Stimulated activated memory B cell treated with anti-CD40 and anti-IgM and Interleukin-4, amounts not matched to agents 10 μg/mL and 1 μg/mL and 100 μg/mL, for 72 hours (primary cell): ENCODE measurements at regions not wholly inside any gene's neighbourhood (a gene's known extent, or its start where the extent isn't known, plus 50 kb on each side); places are given as distances from the start of the nearest gene placed in this dataset.
"Not testable (repeated sequence)": the region's sequence is repeated elsewhere in the genome, so short reads cannot be mapped to it uniquely, and the experiment has no call there.

Source experiments
- ATAC-seq: fragments of 150-1000 bp; cut with Tn5 transposase; 2 replicates; pipeline ENCODE4 v1.10.0; 2021
- H3K27ac Mint-ChIP-seq: one replicate; pipeline ENCODE4 v1.8.0; 2022; ENCODE audit warnings: mild to moderate bottlenecking, mixed read lengths
- H3K27me3 Mint-ChIP-seq: one replicate; pipeline ENCODE4 v1.8.0; 2022; ENCODE audit warnings: mixed read lengths
- H3K36me3 Mint-ChIP-seq: one replicate; pipeline ENCODE4 v1.8.0; 2022; ENCODE audit warnings: mixed read lengths
- H3K4me1 Mint-ChIP-seq: one replicate; pipeline ENCODE4 v1.8.0; 2022; ENCODE audit warnings: mixed read lengths
- H3K4me3 Mint-ChIP-seq: one replicate; pipeline ENCODE4 v1.8.0; 2022; ENCODE audit warnings: mild to moderate bottlenecking, moderate library complexity, mixed read lengths
- H3K9me3 Mint-ChIP-seq: one replicate; pipeline ENCODE4 v1.8.0; 2022; ENCODE audit warnings: mixed read lengths

GRCh38 chr4:115453416-115453815 is 340.0 kb upstream of the NDST4 start:
- Mint-ChIP-seq H3K27ac (no peak overlapping the region), H3K9me3 (no peaks in the 10 kb centered on the region), H3K4me3 (no peak overlapping the region), H3K4me1 (no peaks in the 10 kb centered on the region), H3K36me3 (no peaks in the 10 kb centered on the region), H3K27me3 (no peaks in the 10 kb centered on the region)
- ATAC-seq = no peak

- not testable (repeated sequence) for H3K4me1 Mint-ChIP-seq, H3K36me3 Mint-ChIP-seq, H3K4me3 Mint-ChIP-seq, H3K27me3 Mint-ChIP-seq, ATAC-seq, H3K9me3 Mint-ChIP-seq, H3K27ac Mint-ChIP-seq
Measured at GRCh38 chr4:115452229-115452628, 338.8 kb upstream of the NDST4 start.

- H3K9me3 Mint-ChIP-seq = no peaks in the 10 kb centered on the region
- no peak for ATAC-seq
- H3K4me3 Mint-ChIP-seq = no peak overlapping the region
- H3K27me3 Mint-ChIP-seq = no peaks in the 10 kb centered on the region
- no peaks in the 10 kb centered on the region for H3K36me3 Mint-ChIP-seq
- H3K27ac Mint-ChIP-seq = no peak overlapping the region
- H3K4me1 Mint-ChIP-seq = no peaks in the 10 kb centered on the region
Measured at GRCh38 chr4:115437739-115438138, 324.3 kb upstream of the NDST4 start.

GRCh38 chr4:115433491-115433890 is 320.1 kb upstream of the NDST4 start:
- Mint-ChIP-seq H3K4me3 (no peak overlapping the region), H3K9me3 (no peaks in the 10 kb centered on the region), H3K4me1 (no peaks in the 10 kb centered on the region), H3K36me3 (no peaks in the 10 kb centered on the region), H3K27me3 (no peaks in the 10 kb centered on the region), H3K27ac (no peak overlapping the region)
- no peak for ATAC-seq

- H3K9me3 Mint-ChIP-seq = peaks cover 3% of the 10 kb centered on the region
- no peaks in the 10 kb centered on the region for H3K36me3 Mint-ChIP-seq
- H3K27me3 Mint-ChIP-seq = no peaks in the 10 kb centered on the region
- H3K27ac Mint-ChIP-seq = no peak overlapping the region
- H3K4me1 Mint-ChIP-seq = no peaks in the 10 kb centered on the region
- no peak overlapping the region for H3K4me3 Mint-ChIP-seq
- no peak for ATAC-seq
Measured at GRCh38 chr4:115430024-115430423, 316.6 kb upstream of the NDST4 start.

- Mint-ChIP-seq H3K4me3 (no peak overlapping the region), H3K9me3 (peaks cover 3% of the 10 kb centered on the region), H3K27me3 (no peaks in the 10 kb centered on the region), H3K36me3 (no peaks in the 10 kb centered on the region), H3K27ac (no peak overlapping the region), H3K4me1 (no peaks in the 10 kb centered on the region)
- ATAC-seq = no peak
Measured at GRCh38 chr4:115428455-115428854, 315.0 kb upstream of the NDST4 start.

GRCh38 chr4:115424852-115425251 is 311.4 kb upstream of the NDST4 start:
- Mint-ChIP-seq H3K27ac (no peak overlapping the region), H3K36me3 (no peaks in the 10 kb centered on the region), H3K4me3 (no peak overlapping the region), H3K9me3 (peaks cover 9% of the 10 kb centered on the region), H3K4me1 (no peaks in the 10 kb centered on the region), H3K27me3 (no peaks in the 10 kb centered on the region)
- ATAC-seq = no peak

GRCh38 chr4:115418635-115419396 is 305.4 kb upstream of the NDST4 start:
- no peaks in the 10 kb centered on the region for H3K4me1 Mint-ChIP-seq
- no peak overlapping the region for H3K27ac Mint-ChIP-seq
- ATAC-seq = no peak
- H3K4me3 Mint-ChIP-seq = no peak overlapping the region
- no peaks in the 10 kb centered on the region for H3K27me3 Mint-ChIP-seq
- H3K9me3 Mint-ChIP-seq = peaks cover 12% of the 10 kb centered on the region
- no peaks in the 10 kb centered on the region for H3K36me3 Mint-ChIP-seq

GRCh38 chr4:115396034-115396433 is 282.6 kb upstream of the NDST4 start:
- no peaks in the 10 kb centered on the region for H3K27me3 Mint-ChIP-seq
- H3K36me3 Mint-ChIP-seq = no peaks in the 10 kb centered on the region
- H3K9me3 Mint-ChIP-seq = peaks cover 25% of the 10 kb centered on the region
- no peak overlapping the region for H3K27ac Mint-ChIP-seq
- no peaks in the 10 kb centered on the region for H3K4me1 Mint-ChIP-seq
- H3K4me3 Mint-ChIP-seq = no peak overlapping the region
- ATAC-seq = peak; percentile 27

GRCh38 chr4:115376866-115377265 is 263.4 kb upstream of the NDST4 start:
- ATAC-seq = no peak
- Mint-ChIP-seq H3K36me3 (no peaks in the 10 kb centered on the region), H3K27ac (no peak overlapping the region), H3K9me3 (no peaks in the 10 kb centered on the region), H3K4me1 (no peaks in the 10 kb centered on the region), H3K27me3 (no peaks in the 10 kb centered on the region), H3K4me3 (no peak overlapping the region)

GRCh38 chr4:115374621-115375020 is 261.2 kb upstream of the NDST4 start:
- H3K27me3 Mint-ChIP-seq = no peaks in the 10 kb centered on the region
- no peak overlapping the region for H3K27ac Mint-ChIP-seq
- no peaks in the 10 kb centered on the region for H3K4me1 Mint-ChIP-seq
- H3K9me3 Mint-ChIP-seq = peaks cover 3% of the 10 kb centered on the region
- H3K4me3 Mint-ChIP-seq = no peak overlapping the region
- ATAC-seq = no peak
- no peaks in the 10 kb centered on the region for H3K36me3 Mint-ChIP-seq

- no peaks in the 10 kb centered on the region for H3K4me1 Mint-ChIP-seq
- no peak for ATAC-seq
- no peak overlapping the region for H3K4me3 Mint-ChIP-seq
- no peaks in the 10 kb centered on the region for H3K36me3 Mint-ChIP-seq
- H3K9me3 Mint-ChIP-seq = peaks cover 3% of the 10 kb centered on the region
- no peak overlapping the region for H3K27ac Mint-ChIP-seq
- no peaks in the 10 kb centered on the region for H3K27me3 Mint-ChIP-seq
Measured at GRCh38 chr4:115370490-115370889, 257.1 kb upstream of the NDST4 start.

- Mint-ChIP-seq H3K4me3 (no peak overlapping the region), H3K27ac (no peak overlapping the region), H3K9me3 (peaks cover 3% of the 10 kb centered on the region), H3K27me3 (no peaks in the 10 kb centered on the region), H3K4me1 (no peaks in the 10 kb centered on the region), H3K36me3 (no peaks in the 10 kb centered on the region)
- no peak for ATAC-seq
Measured at GRCh38 chr4:115370012-115370411, 256.6 kb upstream of the NDST4 start.

- H3K27ac Mint-ChIP-seq = no peak overlapping the region
- H3K4me3 Mint-ChIP-seq = no peak overlapping the region
- H3K36me3 Mint-ChIP-seq = no peaks in the 10 kb centered on the region
- peaks cover 3% of the 10 kb centered on the region for H3K9me3 Mint-ChIP-seq
- no peaks in the 10 kb centered on the region for H3K4me1 Mint-ChIP-seq
- H3K27me3 Mint-ChIP-seq = no peaks in the 10 kb centered on the region
- ATAC-seq = peak; percentile 27
Measured at GRCh38 chr4:115366390-115366789, 253.0 kb upstream of the NDST4 start.

GRCh38 chr4:115365185-115365584 is 251.8 kb upstream of the NDST4 start:
- Mint-ChIP-seq H3K9me3 (peaks cover 3% of the 10 kb centered on the region), H3K27me3 (no peaks in the 10 kb centered on the region), H3K4me3 (no peak overlapping the region), H3K27ac (no peak overlapping the region), H3K36me3 (no peaks in the 10 kb centered on the region), H3K4me1 (no peaks in the 10 kb centered on the region)
- ATAC-seq = peak; percentile 41

- no peaks in the 10 kb centered on the region for H3K36me3 Mint-ChIP-seq
- no peak overlapping the region for H3K4me3 Mint-ChIP-seq
Measured at GRCh38 chr4:115361781-115362180, 248.4 kb upstream of the NDST4 start.

More at GRCh38 chr4:115361781-115362180, 248.4 kb upstream of the NDST4 start:
- Mint-ChIP-seq H3K4me1 (no peaks in the 10 kb centered on the region), H3K9me3 (no peaks in the 10 kb centered on the region), H3K27me3 (no peaks in the 10 kb centered on the region), H3K27ac (no peak overlapping the region)
- ATAC-seq = no peak
